ENCODE measurements at regions not wholly inside any gene's neighbourhood (a gene's known extent, or its start where the extent isn't known, plus 50 kb on each side); places are given as distances from the start of the nearest gene placed in this dataset.

DNA sequence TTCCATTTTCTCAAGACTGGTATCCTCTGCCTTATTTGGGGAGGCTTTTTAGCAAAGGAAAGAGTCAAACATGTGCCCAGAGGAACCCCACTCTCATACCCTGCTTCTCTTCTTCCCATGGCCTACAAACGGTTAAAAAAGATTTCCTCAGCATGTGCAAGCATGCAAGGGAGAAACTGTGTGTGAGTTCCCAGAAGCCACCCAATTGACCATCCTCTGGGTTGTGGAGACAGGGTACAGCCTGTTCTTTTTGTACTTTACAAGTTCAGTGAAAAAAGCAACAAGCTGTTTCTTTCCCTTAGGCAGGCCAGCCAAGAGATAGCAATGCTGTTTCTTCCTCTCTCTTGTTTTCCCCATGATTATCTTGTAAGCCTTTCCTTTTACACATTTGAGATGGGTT is 68.8 kb upstream of the MTPN start:
- Histone ChIP-seq H3K27ac (ENCODE audit: insufficient read depth, low read depth, low read length) (no peak overlapping the region), H3K4me2 (ENCODE audit: insufficient read depth, low read length) (no peak overlapping the region), H3K36me3 (ENCODE audit: control insufficient read depth in 2 of 2, extremely low read depth in 1 of 2, insufficient read depth in 2 of 2, low read length in 2 of 2) (no peaks in the 10 kb centered on the region), H3K4me1 (ENCODE audit: control insufficient read depth, extremely low read depth, insufficient read depth, low read length) (no peaks in the 10 kb centered on the region), H3K4me3 (replicated peaks in 1 of 3; ENCODE audit: insufficient read depth in 1 of 3, low read depth in 1 of 3, low read length in 3 of 3) (no peak overlapping the region), H2AFZ (ENCODE audit: low read depth, low read length) (no peak overlapping the region), H3K9ac (replicated peaks; ENCODE audit: extremely low read depth, insufficient read depth, low read length) (no peak overlapping the region), H3K27me3 (ENCODE audit: control insufficient read depth in 2 of 2, insufficient read depth in 2 of 2, low read length in 2 of 2) (no peaks in the 10 kb centered on the region), H4K20me1 (replicated peaks; ENCODE audit: control insufficient read depth, extremely low read depth, insufficient read depth, low read length) (no peaks in the 10 kb centered on the region), H3K79me2 (ENCODE audit: control insufficient read depth, insufficient read depth, low read length) (no peaks in the 10 kb centered on the region), H3K9me1 (replicated peaks; ENCODE audit: control insufficient read depth, extremely low read depth, insufficient read depth, low read length) (no peaks in the 10 kb centered on the region), H3K9me3 (replicated peaks; ENCODE audit: control insufficient read depth, insufficient read depth, low read length) (no peaks in the 10 kb centered on the region)
- TF ChIP-seq GATA2 (IDR thresholded peaks at IDR 0.05; ENCODE audit: insufficient read depth, insufficient read length, low read depth, low read length): no peak
- TF ChIP-seq JUN (IDR thresholded peaks at IDR 0.05; ENCODE audit: borderline replicate concordance, insufficient read depth, insufficient read length, low read depth): no peak
- TF ChIP-seq MYC (IDR thresholded peaks at IDR 0.05; ENCODE audit: low read depth, low read length): no peak
- no peak for TF ChIP-seq POLR2A (IDR thresholded peaks at IDR 0.05; ENCODE audit: low read depth, low read length)
- TF ChIP-seq, protein P1, sequence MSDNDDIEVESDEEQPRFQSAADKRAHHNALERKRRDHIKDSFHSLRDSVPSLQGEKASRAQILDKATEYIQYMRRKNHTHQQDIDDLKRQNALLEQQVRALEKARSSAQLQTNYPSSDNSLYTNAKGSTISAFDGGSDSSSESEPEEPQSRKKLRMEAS (IDR thresholded peaks at IDR 0.05; ENCODE audit: insufficient read depth, insufficient read length): no peak
- no peak for TF ChIP-seq POLR2AphosphoS5 (IDR thresholded peaks at IDR 0.05; ENCODE audit: insufficient read depth, low read depth, low read length)
- TF ChIP-seq EZH2 (IDR thresholded peaks at IDR 0.05; ENCODE audit: borderline replicate concordance, low read depth, low read length, severe bottlenecking): no peak
- FAIRE-seq (no peak), DNase-seq (ENCODE audit: low read depth, low spot score) (no peak)
- POLR2A ChIA-PET: no interaction called here
- dilution Hi-C loops (cut with MboI; ENCODE audit: extremely low pct_ligation_motif_present, low sequenced_read_pairs): no loop called here
- BruUV-seq (replicated peaks): no TSS peak
- intact Hi-C loops (cut with micrococcal nuclease): no loop called here
- CTCF ChIA-PET: no interaction called here

DNA sequence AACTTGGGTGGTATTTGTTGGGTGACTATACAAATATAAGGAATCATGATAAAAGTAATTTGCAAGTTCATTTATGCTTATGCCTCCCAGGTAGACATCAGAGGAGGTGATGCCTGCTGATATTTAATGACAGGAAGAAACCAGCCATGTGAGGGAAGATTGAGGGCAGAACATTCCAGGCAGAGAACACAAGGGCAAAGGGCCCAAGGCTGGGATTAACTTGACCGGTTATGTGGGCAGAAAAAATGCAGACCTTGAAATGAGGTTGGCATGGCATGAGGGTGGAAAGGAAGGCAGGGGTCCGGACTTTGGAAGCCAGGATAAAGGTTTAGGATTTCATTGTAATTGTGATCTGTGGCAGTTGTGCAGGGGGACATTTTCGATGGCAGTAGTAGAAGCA is 68.0 kb upstream of the MTPN start:
- POLR2A ChIA-PET: no interaction called here
- H3K4me3 ChIP-seq (replicated peaks in 1 of 3; ENCODE audit: insufficient read depth in 1 of 3, low read depth in 1 of 3, low read length in 3 of 3): no peak overlapping the region
- no peaks in the 10 kb centered on the region for H3K9me3 ChIP-seq (replicated peaks; ENCODE audit: control insufficient read depth, insufficient read depth, low read length)
- no peaks in the 10 kb centered on the region for H3K79me2 ChIP-seq (ENCODE audit: control insufficient read depth, insufficient read depth, low read length)
- CTCF ChIA-PET: no interaction called here
- TF ChIP-seq JUN (IDR thresholded peaks at IDR 0.05; ENCODE audit: borderline replicate concordance, insufficient read depth, insufficient read length, low read depth): no peak
- no peak for TF ChIP-seq GATA2 (IDR thresholded peaks at IDR 0.05; ENCODE audit: insufficient read depth, insufficient read length, low read depth, low read length)
- TF ChIP-seq, protein P2, sequence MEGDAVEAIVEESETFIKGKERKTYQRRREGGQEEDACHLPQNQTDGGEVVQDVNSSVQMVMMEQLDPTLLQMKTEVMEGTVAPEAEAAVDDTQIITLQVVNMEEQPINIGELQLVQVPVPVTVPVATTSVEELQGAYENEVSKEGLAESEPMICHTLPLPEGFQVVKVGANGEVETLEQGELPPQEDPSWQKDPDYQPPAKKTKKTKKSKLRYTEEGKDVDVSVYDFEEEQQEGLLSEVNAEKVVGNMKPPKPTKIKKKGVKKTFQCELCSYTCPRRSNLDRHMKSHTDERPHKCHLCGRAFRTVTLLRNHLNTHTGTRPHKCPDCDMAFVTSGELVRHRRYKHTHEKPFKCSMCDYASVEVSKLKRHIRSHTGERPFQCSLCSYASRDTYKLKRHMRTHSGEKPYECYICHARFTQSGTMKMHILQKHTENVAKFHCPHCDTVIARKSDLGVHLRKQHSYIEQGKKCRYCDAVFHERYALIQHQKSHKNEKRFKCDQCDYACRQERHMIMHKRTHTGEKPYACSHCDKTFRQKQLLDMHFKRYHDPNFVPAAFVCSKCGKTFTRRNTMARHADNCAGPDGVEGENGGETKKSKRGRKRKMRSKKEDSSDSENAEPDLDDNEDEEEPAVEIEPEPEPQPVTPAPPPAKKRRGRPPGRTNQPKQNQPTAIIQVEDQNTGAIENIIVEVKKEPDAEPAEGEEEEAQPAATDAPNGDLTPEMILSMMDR (IDR thresholded peaks at IDR 0.05; ENCODE audit: extremely low read depth in 1 of 2, insufficient read depth in 1 of 2, low read depth in 1 of 2, low read length in 2 of 2): no peak
- no peaks in the 10 kb centered on the region for H3K36me3 ChIP-seq (ENCODE audit: control insufficient read depth in 2 of 2, extremely low read depth in 1 of 2, insufficient read depth in 2 of 2, low read length in 2 of 2)
- BruUV-seq (replicated peaks): no TSS peak
- no peaks in the 10 kb centered on the region for H3K9me1 ChIP-seq (replicated peaks; ENCODE audit: control insufficient read depth, extremely low read depth, insufficient read depth, low read length)
- H4K20me1 ChIP-seq (replicated peaks; ENCODE audit: control insufficient read depth, extremely low read depth, insufficient read depth, low read length): no peaks in the 10 kb centered on the region
- FAIRE-seq (no peak), DNase-seq (ENCODE audit: low read depth, low spot score) (no peak)
- no peak overlapping the region for H3K9ac ChIP-seq (replicated peaks; ENCODE audit: extremely low read depth, insufficient read depth, low read length)
- no peaks in the 10 kb centered on the region for H3K27me3 ChIP-seq (ENCODE audit: control insufficient read depth in 2 of 2, insufficient read depth in 2 of 2, low read length in 2 of 2)
- H3K4me2 ChIP-seq (ENCODE audit: insufficient read depth, low read length): no peak overlapping the region
- H3K4me1 ChIP-seq (ENCODE audit: control insufficient read depth, extremely low read depth, insufficient read depth, low read length): no peaks in the 10 kb centered on the region
- intact Hi-C loops (cut with micrococcal nuclease) (no loop called here), dilution Hi-C loops (cut with MboI; ENCODE audit: extremely low pct_ligation_motif_present, low sequenced_read_pairs) (no loop called here)
- no peak overlapping the region for H3K27ac ChIP-seq (ENCODE audit: insufficient read depth, low read depth, low read length)
- H2AFZ ChIP-seq (ENCODE audit: low read depth, low read length): no peak overlapping the region

All from endothelial cell of umbilical vein (primary cell).